Right ventricle myocardium superior (tissue), 1 donor: ENCODE measurements at regions not wholly inside any gene's neighbourhood (a gene's known extent, or its start where the extent isn't known, plus 50 kb on each side); places are given as distances from the start of the nearest gene placed in this dataset.

Source experiments
- ATAC-seq: fragments of 200-7000 bp; cut with Tn5 transposase; one replicate; pipeline ENCODE4 v1.9.1; 2020; ENCODE audit warnings: mild to moderate bottlenecking; ENCODE audit not compliant: poor library complexity
- DNase-seq: peaks from one replicate; pipeline ENCODE4 v3.0.0-alpha.2; 2020
- intact Hi-C: fragments of 100-400 bp; cut with DNase I; formaldehyde crosslinking; loops from one replicate; pipeline ENCODE4 v1.11.2; 2022
- donor health status: DM: no; HTN: yes; CAD: no; lungs with severe emphysema.

DNA sequence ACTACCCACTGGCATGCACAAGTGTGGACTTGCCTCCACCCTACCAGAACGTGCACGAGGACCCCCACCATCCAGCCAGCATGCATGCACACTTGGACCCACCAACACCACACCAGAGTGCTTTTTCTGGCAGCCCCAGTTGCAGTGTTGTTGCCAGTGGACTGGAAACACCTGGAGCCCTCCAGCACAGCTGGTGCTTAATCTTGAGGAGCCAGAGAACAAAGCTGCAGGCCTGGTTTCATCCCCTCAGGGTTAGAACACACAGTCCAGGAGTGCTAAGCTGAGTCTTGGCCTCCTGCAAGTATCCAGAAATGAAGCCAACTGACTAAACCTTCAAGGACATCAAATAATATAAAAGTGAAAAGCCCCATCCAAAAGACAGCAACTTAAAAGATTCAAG lies 888.0 kb downstream of the NTRK3 start:
- intact Hi-C loops: no loop called here
- DNase-seq (no peak), ATAC-seq (no peak)

DNA sequence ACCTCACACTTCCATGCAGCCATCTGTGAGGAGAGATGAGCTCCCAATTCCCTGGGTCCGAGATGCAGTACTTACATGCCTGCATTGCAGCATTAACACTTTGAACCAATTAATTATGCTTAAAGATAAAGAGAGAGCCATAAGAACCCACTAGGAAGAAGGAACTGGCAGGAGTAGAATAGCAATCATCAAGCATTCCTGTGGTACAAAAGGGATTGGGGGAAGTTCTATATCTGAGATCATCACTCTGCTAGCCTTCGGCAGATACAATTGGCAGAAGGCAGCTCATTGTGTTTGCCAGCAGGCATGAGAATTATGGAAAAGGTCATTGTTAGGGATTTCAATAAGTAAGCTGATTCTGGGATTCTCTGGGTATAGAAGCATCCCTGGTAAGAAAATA lies 891.4 kb downstream of the NTRK3 start:
- DNase-seq (no peak), ATAC-seq (no peak)
- intact Hi-C loops: no loop called here

DNA sequence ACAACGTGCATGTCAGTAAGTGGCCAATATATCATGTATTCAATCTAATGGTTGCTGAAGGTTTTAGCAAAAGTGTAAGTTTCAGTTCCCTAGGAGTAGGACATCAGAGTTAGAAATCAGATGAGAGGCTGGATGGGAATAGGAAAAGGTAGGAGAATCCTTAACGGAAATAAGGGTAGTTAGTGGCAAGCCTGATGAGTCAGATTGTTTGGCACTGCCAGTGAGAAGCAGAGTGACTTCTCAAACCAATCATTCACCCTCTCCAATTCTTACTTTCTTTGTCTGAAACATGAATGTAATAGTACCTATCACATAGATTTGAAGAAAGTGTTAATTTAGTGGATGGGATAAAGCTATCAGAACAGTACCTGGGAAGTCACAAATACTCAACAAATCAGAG lies 894.0 kb downstream of the NTRK3 start:
- intact Hi-C loops: no loop called here
- no peak for ATAC-seq
- no peak for DNase-seq

DNA sequence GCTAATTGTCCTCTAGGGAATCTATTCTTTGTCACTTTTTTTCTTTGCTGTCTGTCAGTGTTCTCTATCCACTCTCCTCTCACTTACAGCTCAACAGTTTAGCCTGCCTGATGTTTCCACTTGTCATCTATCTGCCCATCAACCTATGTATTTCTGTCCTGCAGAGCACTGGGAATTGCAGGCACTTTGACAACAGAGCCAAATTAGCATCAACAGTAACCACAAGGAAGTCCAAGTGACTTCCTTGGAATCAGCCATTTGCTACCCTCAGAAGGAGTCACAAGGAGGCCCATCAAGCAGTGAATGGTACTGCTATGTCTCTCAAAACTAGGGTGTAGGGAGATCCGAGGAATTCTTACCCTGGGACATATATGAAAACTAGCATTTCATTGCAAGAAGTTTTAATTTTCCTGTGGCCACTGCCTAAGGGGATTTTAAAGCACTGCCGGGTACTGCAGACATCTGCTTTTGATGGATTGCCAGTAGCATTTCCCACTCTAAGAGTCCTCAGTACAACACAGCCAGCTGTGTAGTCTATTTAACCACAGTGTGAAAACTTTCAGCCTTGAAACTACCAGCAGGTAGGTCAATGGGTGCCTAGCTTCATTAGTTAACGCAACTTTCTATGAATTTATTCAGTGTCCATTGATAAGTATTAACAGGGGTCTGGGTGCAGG lies 898.8 kb downstream of the NTRK3 start:
- intact Hi-C loops: no loop called here
- no peak for DNase-seq
- ATAC-seq: no peak

DNA sequence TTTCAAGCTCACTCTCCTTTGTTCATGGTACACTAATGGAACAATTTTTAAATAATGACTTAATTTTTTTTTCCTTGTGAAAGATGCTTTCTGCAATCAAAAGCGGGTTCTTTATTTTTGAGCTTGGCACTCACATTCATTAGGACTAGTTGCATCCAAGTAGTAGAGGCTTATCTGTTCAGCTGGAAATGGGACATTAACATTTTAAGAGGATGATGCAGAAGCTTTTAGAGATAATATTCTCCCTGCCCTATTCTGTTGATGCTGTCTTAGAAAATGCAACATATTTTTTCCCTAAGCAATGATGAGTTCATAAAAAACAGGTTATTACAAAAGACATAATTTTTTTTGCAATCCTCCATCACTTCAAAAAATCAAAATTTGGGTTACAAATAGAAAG lies 900.6 kb downstream of the NTRK3 start:
- intact Hi-C loops: no loop called here
- DNase-seq: no peak
- ATAC-seq: no peak

DNA sequence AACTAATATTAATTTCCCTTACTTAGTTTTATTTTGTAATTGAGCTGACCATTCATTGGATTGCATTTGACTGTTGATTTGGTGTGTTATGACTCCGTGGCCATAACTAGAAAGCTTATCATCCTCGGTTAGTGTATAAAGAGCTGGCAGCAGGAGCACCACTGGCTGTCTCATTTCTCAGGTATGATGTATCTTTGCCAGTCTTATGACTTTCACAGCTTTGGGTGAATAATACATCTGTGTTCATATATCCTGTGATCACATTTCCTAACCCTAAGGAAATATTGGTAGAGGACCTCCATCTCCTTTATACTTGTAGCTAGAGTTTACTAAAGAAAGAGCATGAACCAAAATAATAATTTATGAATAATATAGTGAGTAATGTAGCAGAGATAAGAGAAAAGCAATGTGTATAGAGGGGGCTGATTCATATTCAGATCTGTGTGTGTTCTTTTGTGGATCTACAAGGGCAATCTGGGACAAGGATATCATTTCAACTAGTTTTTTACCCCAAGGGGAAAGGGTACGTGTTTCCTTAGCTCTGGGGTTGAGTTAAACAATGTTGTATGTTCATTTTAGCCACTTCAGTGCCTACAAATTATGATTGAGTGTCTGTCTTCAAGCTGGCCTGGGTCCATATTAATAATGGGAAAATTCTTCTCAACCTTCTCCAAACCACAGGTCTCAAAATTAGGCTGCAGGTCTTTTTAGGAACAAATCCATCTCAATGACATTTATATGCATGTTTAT lies 901.7 kb downstream of the NTRK3 start:
- intact Hi-C loops: no loop called here
- ATAC-seq (no peak), DNase-seq (no peak)

DNA sequence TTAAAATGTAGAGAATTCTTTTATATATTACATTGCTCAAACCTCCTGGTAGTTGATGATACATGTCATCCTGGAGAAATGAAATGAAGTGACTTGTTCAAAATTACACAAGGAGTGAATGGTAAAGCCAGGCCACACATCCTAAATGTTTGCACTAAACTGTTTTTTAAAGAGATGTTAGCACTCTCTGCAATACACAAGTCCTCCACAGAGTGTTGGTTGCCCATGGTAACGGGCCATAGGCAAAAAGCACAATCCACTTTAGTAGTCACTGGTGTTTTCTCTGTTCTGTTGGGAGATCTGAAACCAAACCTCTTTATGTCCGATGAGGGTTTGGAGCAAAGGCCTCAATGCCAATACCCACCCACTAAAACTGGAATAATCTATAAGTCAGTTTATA lies 907.4 kb downstream of the NTRK3 start:
- DNase-seq (no peak), ATAC-seq (no peak)
- intact Hi-C loops: no loop called here

DNA sequence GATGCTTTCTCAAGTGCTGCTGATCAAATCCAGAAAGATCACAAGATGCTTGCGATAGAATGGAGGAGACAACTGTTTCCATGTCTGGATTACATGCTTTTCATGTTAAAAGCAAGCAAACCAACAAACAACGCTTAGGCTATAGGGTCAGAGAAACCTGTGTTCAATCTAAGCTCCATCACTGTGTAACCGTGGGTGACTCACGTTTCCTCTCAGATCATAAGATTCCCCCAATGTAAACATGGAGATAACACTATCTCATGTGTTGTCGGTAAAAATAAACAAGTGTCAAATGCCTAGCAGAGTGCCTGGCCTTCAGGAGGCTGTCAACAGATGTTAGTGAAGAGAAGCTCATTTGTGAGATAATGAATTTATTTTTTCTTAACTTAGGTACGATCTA lies 907.8 kb downstream of the NTRK3 start:
- no peak for ATAC-seq
- DNase-seq: no peak
- intact Hi-C loops: no loop called here

DNA sequence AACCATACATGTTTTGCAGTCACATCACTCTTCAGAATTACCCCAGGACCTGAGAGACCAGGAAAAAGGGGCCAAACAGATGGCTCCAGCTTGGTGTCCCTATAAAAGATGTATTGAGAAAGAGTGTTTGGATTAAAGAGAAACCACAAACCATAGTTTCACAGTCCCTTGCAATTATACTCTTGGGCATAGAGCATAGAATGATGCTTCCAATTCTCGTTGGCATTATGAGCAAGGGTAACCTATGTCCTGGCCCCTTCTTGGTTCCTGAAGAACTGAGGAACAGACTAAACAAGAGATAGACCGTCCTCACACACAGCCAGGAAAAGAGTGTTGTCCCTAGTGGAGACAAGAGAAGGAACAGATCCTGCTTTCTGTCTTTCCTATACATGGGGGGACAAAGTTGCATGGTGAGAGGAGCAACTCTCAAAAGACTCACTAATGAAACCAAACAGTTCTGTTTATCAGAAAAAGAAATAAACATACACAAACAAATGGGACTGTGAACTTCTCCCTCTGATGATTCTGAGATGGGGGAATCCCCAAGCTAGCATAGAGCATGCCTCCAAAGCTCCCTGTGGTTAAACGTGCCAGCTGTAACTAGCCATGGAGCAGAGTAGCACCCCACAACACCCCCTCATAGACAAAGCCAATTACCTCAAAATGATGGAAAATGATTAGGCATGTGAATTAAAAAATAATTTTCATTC lies 908.6 kb downstream of the NTRK3 start:
- DNase-seq: no peak
- no peak for ATAC-seq
- intact Hi-C loops: no loop called here

DNA sequence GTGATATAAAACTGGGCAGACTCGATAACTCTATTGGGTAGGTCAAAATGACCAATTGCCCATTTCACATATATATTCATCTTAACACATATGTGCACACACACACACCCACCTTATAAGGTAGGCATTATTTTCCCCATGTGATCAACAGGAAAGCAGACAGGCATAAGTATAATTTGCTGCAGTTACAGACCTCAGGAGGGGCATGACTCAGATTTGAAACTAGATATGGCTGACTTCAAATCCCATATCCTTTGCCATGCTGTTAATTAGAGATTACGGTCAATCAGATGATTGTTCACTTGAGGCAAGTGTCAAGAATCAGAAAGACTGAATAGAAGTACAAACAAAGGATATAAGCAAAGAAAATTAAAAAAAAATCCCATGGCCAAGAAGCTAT lies 910.6 kb downstream of the NTRK3 start:
- no peak for ATAC-seq
- DNase-seq: no peak
- intact Hi-C loops: no loop called here

DNA sequence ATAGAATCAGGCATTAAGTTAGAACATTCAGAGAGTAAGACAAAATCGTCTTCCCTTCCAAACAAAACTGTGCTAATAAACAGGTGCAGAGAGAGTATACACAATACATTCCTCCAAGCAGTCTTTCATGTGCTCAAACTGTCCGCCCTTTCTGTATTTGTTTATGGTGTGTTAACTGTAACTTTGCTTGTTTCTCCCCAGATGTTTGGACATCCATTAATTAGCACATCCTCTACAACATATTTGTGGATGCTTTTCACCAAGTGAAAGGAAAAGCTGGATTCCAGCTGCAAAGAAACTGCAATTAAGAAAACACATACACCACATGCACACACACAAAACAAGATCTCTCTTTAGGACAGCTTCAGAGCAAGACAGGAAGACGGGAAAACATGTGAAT lies 912.6 kb downstream of the NTRK3 start:
- intact Hi-C loops: no loop called here
- no peak for ATAC-seq
- DNase-seq: no peak

DNA sequence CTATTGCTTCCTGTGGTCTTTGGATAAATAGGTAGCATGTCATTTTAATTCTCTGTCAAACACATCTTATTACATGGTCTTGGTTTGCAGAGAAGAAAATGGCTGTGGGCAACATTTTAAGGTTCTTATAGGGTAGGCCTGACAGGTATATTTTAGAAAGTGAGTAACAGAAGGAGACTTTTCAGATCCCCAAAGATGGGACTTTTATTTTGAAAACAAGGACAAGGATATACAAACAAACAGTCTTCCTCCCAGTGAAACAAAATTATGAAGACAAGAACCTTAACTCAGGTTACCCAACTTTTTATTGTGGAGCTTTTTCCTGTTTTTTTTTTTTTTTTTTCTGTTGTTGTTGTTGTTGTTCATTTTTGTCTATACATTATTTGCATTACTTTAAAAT lies 916.2 kb downstream of the NTRK3 start:
- intact Hi-C loops: no loop called here
- no peak for ATAC-seq

DNA sequence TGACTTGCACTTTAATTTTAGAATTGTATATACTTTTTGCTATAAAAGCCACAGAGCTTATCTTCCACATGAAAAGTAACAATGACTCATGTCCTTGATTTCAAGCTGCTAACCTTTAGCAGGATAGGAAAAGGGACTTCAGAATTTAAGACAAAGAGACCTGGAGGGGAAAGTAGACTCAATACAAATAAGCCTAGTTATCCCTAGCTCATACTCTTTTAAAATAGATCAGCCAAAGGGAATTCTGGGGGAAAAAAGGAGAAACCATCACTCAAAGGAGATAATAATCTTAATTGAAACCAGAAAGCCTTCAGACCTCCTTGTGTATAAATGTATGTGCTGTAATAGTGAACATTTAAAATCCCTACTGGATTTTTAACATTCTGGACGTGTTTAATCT lies 930.3 kb downstream of the NTRK3 start:
- DNase-seq: no peak
- ATAC-seq: no peak
- intact Hi-C loops: no loop called here

More for the DNA sequence above, 916.2 kb downstream of the NTRK3 start:
- DNase-seq: no peak

DNA sequence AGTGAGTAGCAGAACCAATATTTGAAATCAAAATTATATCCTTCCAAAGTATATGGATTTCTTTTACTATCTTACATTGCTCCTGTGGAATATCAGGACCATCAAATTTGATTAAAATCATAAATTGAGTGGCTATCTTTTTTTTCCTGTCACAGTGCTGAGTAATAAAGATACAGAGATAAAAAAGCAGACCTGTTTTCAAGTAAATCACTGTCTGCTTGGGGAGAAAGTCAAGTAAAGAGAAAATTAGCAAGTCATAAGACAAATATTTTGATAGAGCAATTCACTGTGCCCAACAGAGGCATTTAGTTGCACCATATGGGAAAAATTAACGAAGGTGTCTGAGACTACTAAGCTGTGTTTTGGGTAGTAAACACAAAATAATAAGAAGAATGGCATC lies 933.7 kb downstream of the NTRK3 start:
- no peak for DNase-seq
- intact Hi-C loops: no loop called here
- no peak for ATAC-seq

DNA sequence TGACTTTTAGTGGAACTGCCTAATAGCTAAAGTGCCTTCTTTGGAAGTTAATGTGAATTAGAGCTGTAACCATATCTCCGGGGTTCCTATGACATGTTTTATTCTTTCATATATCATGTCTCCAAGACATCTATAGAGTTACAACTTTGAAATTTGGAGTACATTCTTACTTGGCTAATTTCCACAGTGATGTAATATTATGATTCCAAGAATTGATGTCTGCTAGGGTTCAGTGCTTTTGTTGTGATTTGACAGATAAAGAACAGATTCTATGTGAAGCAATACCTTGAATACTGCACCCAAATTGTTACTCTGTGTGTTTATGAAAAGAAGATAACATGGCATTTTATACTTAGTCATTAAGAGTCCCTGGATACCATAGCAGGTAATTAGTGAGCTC lies 934.3 kb downstream of the NTRK3 start:
- intact Hi-C loops: no loop called here
- ATAC-seq: no peak
- no peak for DNase-seq

DNA sequence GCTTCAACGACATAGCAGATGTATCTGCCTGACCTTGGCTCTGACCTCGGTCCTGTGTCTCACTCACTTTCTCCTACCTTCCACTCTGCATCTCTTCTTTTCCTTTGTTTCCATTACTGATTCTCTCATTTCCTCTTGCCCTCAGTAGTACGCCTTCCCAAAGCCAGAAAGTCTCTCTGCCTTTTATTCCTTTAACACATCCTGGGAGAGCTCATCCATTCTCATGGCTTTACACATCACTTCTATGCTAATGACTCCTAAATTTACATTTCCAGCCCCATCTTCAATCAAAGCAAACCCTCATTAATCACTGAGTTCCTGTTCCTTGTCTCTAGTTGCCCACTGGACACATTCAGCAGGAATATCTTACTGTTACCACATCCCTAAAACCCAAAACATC lies 938.6 kb downstream of the NTRK3 start:
- intact Hi-C loops: no loop called here
- ATAC-seq: no peak
- DNase-seq: no peak

DNA sequence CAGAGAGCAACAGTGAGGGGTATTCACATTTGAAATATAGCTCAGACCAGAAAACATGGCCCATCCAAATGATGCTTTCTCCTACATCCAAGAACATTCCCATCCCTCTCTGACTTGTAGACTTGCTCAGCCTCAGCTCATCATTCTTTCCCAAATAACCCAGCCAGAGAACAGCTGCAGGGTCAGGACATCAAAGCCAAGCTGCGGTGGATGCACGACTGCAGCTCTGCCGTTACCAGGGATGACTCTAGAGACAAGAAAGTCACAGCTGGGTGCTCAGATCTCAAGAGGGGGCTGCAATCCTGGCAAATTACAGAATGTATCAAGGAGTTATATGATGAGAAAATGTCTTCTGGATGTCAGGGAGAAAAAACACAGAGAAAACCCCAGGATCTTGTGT lies 944.3 kb downstream of the NTRK3 start:
- intact Hi-C loops: no loop called here
- DNase-seq: no peak
- ATAC-seq: no peak

DNA sequence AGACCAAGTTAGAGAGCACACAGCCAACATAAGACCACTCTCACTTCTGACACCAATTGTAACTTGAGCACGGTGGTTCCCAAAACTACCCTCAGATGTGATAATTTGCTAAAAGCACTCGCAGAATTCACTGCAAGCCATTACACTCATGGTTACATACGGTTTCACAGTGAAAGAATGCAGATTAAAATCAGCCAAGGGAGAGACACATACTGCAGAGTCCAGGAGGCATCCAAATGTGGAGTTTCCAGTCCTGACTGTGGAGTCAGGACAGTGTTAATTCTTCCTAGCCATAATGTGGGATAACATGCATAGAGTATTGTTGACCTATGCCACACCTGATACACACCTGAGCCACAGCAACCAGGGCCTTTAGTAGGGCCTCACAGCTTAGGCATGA lies 956.4 kb downstream of the NTRK3 start:
- ATAC-seq (no peak), DNase-seq (no peak)
- intact Hi-C loops: no loop called here

DNA sequence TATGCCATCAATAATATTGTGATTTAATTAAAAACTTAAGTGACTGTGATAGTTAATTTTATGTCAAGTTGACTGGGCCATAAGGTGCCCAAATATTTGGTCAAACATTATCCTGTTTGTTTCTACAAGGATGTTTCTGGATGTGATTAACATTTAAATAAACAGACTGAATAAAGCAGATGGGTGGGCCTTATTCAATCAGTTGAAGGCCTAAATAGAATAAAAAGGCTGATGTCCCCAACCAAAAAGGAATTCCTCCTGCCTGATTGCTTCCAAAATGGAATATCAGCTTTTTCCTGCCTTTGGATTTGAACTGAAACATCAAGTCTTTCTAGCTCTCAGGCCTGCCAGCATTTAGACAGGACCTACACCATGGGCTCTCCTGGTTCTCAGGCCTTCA lies 961.7 kb downstream of the NTRK3 start:
- ATAC-seq (no peak), DNase-seq (no peak)
- intact Hi-C loops: no loop called here

DNA sequence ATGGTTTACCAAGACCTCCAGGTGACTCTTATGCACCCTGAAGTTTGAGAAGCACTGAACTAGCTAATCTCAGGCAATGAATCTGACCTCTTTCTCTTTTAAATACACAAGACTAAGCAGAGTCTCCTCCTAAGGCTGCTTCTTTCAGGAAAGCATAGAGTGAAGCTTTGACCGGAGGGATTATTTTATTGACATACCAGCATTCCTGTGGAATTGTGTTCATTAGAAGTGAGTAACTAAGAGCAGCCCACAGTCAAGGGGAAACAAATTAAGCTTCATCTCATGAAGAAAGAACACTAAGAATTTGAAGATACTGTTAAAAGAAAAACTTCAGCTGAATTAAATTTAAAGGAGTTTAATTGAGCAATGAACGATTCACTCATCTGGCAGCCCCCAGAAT lies 963.5 kb downstream of the NTRK3 start:
- intact Hi-C loops: no loop called here
- DNase-seq: no peak
- no peak for ATAC-seq
